Epithelial cell of proximal tubule (primary cell): ENCODE measurements at regions not wholly inside any gene's neighbourhood (a gene's known extent, or its start where the extent isn't known, plus 50 kb on each side); places are given as distances from the start of the nearest gene placed in this dataset.

Experiments
- DNase-seq: peaks from one replicate; pipeline ENCODE4 v3.0.0-alpha.2; 2011; ENCODE audit warnings: low read depth
- H3K4me3 ChIP-seq: 2 replicates; pipeline ENCODE4 v1.5.1; 2011; ENCODE audit warnings: low read depth, mild to moderate bottlenecking, low read length
- TF ChIP-seq, protein P1 (sequence below): conservative IDR thresholded peaks from 2 replicates; pipeline ENCODE4 v1.5.1; 2012; ENCODE audit warnings: low read depth, mild to moderate bottlenecking, low read length

DNA sequence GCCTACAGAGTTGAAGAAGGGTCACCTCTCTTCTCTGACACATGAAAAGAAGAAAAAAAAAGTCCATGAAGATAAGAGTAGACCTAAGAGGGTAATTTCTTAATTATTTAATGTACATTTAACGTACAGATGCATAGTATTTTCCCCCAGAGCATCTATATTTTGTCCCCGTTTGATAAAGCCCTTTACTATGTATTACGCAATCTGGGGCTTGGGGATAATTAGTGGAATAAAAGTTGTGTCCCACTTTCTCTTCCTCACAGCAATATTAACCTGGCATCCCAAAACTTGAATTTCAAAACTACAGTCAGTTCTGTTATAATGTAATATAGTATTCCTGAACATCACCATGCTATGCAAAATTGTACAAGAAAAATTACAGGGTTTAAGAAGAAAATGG, 254.1 kb downstream of the SUCLG1 start:
- TF ChIP-seq, protein P1, sequence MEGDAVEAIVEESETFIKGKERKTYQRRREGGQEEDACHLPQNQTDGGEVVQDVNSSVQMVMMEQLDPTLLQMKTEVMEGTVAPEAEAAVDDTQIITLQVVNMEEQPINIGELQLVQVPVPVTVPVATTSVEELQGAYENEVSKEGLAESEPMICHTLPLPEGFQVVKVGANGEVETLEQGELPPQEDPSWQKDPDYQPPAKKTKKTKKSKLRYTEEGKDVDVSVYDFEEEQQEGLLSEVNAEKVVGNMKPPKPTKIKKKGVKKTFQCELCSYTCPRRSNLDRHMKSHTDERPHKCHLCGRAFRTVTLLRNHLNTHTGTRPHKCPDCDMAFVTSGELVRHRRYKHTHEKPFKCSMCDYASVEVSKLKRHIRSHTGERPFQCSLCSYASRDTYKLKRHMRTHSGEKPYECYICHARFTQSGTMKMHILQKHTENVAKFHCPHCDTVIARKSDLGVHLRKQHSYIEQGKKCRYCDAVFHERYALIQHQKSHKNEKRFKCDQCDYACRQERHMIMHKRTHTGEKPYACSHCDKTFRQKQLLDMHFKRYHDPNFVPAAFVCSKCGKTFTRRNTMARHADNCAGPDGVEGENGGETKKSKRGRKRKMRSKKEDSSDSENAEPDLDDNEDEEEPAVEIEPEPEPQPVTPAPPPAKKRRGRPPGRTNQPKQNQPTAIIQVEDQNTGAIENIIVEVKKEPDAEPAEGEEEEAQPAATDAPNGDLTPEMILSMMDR: no peak
- no peak for DNase-seq
- H3K4me3 ChIP-seq: no peak overlapping the region

DNA sequence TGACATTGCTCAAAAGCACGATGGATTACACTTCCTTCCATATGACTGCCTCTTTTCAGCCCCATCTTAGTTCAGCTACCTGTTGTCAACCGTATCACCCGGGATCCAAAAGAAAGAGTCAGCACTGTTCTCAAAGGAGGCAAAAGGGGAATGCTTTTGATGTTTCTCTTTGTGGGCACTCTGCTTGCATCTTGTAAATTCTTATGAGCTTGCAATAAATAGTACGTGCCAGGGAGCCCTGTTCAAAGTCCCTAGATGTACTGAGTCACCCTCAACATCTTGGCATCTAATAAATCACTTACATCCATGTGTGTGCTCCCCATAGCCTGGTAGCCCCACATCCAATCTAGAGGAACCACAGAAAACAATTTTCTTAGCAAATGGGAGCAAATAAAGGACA, 256.9 kb downstream of the SUCLG1 start:
- no peak for DNase-seq
- H3K4me3 ChIP-seq: no peak overlapping the region
- TF ChIP-seq, protein P1: no peak

DNA sequence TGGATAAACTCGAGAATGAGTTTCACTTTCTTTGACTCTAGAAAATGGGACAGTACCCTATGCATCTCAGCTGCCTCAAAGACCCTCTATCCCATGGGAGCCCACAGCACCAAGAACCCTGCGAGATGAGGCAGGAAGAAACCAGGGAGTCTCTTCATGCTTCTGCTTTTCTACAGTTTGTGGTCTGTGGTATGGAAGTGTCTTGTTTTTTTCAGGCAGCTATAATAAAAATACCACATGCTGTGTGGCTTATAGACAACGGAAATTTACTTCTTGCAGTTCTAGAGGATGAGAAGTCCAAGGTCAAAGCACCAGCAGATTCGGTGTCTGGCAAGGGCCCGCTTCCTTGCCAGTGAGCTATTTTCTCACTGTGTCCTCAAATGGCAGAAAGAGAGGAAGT, 257.9 kb downstream of the SUCLG1 start:
- H3K4me3 ChIP-seq: no peak overlapping the region
- DNase-seq: no peak
- TF ChIP-seq, protein P1: no peak

DNA sequence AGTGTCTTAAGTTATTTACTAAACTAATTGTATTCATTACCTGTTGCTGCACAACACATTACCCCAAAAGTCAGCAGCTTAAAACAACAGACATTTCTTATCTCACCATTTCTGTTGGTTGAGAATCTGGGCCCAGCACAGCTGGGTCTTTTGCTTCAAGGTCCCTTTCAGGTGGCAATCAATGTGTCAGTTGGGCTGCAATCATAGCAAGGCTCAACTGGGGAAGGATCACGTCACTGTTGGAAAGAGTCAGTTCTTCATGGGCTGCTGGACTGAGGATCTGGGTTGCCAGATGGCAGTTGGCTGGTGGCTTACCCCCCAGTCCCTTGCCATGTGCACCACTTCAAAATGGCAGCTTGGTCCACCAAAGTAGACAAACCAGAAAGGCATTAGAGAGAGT, 261.2 kb downstream of the SUCLG1 start:
- TF ChIP-seq, protein P1: no peak
- DNase-seq: no peak
- H3K4me3 ChIP-seq: no peak overlapping the region

DNA sequence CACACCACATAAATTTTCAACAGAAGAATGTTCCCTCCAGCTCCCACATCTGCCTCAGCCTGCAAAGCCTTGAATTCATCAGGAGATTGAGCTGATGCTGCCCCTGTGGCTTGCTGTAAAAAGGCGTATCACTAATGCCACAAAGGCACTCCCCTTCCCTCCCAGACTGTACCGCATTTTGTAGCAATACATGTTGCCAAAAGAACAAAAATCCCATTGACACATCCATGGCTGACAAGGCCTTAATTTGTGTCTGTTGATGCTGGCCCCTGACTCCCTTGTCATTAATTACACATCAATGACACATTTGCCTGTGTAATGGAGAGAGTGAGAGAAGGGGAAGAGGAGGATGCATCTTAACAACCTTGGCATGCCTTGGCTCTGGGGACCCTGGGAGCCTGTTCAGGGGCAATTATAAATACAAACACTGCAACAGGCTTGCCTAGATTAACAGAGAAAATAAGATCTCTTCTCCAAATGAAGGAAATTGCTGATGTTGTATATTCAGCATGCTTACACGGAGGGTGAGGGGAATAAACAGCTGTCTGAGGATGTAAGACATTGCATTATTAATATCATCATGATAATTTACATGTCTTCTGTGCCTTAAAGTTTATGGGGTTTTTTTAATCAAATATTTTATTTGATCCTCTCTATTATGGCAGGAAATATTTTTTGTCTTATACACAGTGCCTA, 264.0 kb downstream of the SUCLG1 start:
- TF ChIP-seq, protein P1: no peak
- H3K4me3 ChIP-seq: no peak overlapping the region
- DNase-seq: no peak

DNA sequence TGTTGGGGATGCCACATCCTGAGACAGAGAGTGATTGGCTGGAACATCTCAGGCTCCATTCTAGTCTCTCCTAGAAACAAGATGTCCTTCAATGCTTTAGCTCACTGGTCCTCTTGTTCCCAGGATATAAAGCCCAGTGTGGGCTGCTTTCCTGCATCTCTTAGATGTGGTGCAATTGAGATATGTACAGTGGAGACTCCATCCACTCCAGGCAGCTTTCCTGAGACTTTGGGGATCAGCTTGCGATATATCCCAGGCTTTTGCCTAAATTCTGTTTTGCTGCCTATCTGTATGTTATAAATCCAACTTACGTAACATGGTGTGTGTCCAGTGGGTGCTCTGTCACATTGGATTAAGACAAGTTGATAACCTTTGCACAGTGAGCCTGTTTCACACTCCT, 264.9 kb downstream of the SUCLG1 start:
- no peak for DNase-seq
- H3K4me3 ChIP-seq: no peak overlapping the region
- TF ChIP-seq, protein P1: no peak

DNA sequence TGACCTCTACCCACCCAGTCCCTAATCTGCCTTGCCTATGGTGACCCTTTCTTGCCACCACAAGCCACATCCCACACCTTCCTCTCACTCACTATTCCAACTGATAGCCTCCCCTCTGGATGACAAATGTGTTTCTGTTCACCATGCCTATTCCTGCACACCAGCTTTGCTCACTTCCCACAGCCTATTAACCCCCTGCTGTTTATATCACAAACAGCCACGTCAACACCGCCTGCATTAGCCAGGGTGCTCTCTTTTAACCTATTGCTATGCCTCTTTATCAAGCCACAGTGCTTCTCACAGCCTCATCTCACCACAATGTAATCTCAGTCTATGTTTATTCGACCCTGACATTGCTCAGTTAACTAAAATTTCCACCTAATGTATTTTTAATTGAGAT, 271.8 kb downstream of the SUCLG1 start:
- DNase-seq: no peak

More for the DNA sequence above, 271.8 kb downstream of the SUCLG1 start:
- H3K4me3 ChIP-seq: no peak overlapping the region
- TF ChIP-seq, protein P1: no peak
